ENCODE measurements at regions not wholly inside any gene's neighbourhood (a gene's known extent, or its start where the extent isn't known, plus 50 kb on each side); places are given as distances from the start of the nearest gene placed in this dataset.

- Histone ChIP-seq H3K4me1 (ENCODE audit: control insufficient read depth, insufficient read depth, low read length) (no peaks in the 10 kb centered on the region), H3K27ac (ENCODE audit: low read length) (no peak overlapping the region), H3K4me3 (ENCODE audit: low read length) (no peak overlapping the region), H3K27me3 (ENCODE audit: control insufficient read depth, insufficient read depth) (no peaks in the 10 kb centered on the region), H3K9me3 (ENCODE audit: control insufficient read depth, low read length) (no peaks in the 10 kb centered on the region)
- 79% methylated on average over 2 of the region's 2 CpGs for WGBS
- intact Hi-C loops (cut with DNase I): no loop called here
- ATAC-seq (no peak), DNase-seq (no peak)
Observed at GRCh38 chr2:126515471-126515870, 140.5 kb upstream of the GYPC start.

GRCh38 chr2:126518196-126518595, 137.8 kb upstream of the GYPC start:
- DNase-seq (no peak), ATAC-seq (no peak)
- Histone ChIP-seq H3K27me3 (ENCODE audit: control insufficient read depth, insufficient read depth) (no peaks in the 10 kb centered on the region), H3K27ac (ENCODE audit: low read length) (no peak overlapping the region), H3K4me1 (ENCODE audit: control insufficient read depth, insufficient read depth, low read length) (no peaks in the 10 kb centered on the region), H3K4me3 (ENCODE audit: low read length) (no peak overlapping the region), H3K9me3 (ENCODE audit: control insufficient read depth, low read length) (no peaks in the 10 kb centered on the region)
- WGBS: 57% methylated on average over 2 of the region's 2 CpGs
- intact Hi-C loops (cut with DNase I): no loop called here

GRCh38 chr2:126527836-126528490, 128.0 kb upstream of the GYPC start:
- Histone ChIP-seq H3K4me3 (ENCODE audit: low read length) (no peak overlapping the region), H3K27ac (ENCODE audit: low read length) (no peak overlapping the region), H3K4me1 (ENCODE audit: control insufficient read depth, insufficient read depth, low read length) (no peaks in the 10 kb centered on the region), H3K27me3 (ENCODE audit: control insufficient read depth, insufficient read depth) (no peaks in the 10 kb centered on the region), H3K9me3 (ENCODE audit: control insufficient read depth, low read length) (no peaks in the 10 kb centered on the region)
- 70% methylated on average over 8 of the region's 8 CpGs for WGBS
- intact Hi-C loops (cut with DNase I): loop anchor here in 3 of 4 donors (2.0 to 5.0 kb wide), 2 partner anchors 249 to 254 kb away; no protein-coding TSS in a partner anchor
- DNase-seq: peak; percentile 65 to 84 (median 71)
- ATAC-seq: peak; percentile 69 to 81

- ATAC-seq (no peak), DNase-seq (no peak)
- Histone ChIP-seq H3K4me3 (ENCODE audit: low read length) (no peak overlapping the region), H3K4me1 (ENCODE audit: control insufficient read depth, insufficient read depth, low read length) (peaks cover 4% of the 10 kb centered on the region), H3K27ac (ENCODE audit: low read length) (no peak overlapping the region), H3K27me3 (ENCODE audit: control insufficient read depth, insufficient read depth) (no peaks in the 10 kb centered on the region), H3K9me3 (ENCODE audit: control insufficient read depth, low read length) (no peaks in the 10 kb centered on the region)
- intact Hi-C loops (cut with DNase I): no loop called here
- 89% methylated on average over 3 of the region's 3 CpGs for WGBS
Observed at GRCh38 chr2:126531029-126531428, 124.9 kb upstream of the GYPC start.

GRCh38 chr2:126534478-126534877, 121.5 kb upstream of the GYPC start:
- DNase-seq (no peak), ATAC-seq (peak in 1 of 2 donors; percentile 71)
- no peaks in the 10 kb centered on the region for H3K27me3 ChIP-seq (ENCODE audit: control insufficient read depth, insufficient read depth)
- 55% methylated on average over 6 of the region's 6 CpGs for WGBS
- H3K4me1 ChIP-seq (ENCODE audit: control insufficient read depth, insufficient read depth, low read length): peaks cover 4% of the 10 kb centered on the region
- H3K9me3 ChIP-seq (ENCODE audit: control insufficient read depth, low read length): no peaks in the 10 kb centered on the region
- no peak overlapping the region for H3K4me3 ChIP-seq (ENCODE audit: low read length)
- peak overlapping the region; percentile 45 for H3K27ac ChIP-seq (ENCODE audit: low read length)
- intact Hi-C loops (cut with DNase I): no loop called here

GRCh38 chr2:126535408-126535807, 120.5 kb upstream of the GYPC start:
- Histone ChIP-seq H3K27me3 (ENCODE audit: control insufficient read depth, insufficient read depth) (no peaks in the 10 kb centered on the region), H3K9me3 (ENCODE audit: control insufficient read depth, low read length) (no peaks in the 10 kb centered on the region), H3K4me3 (ENCODE audit: low read length) (no peak overlapping the region), H3K27ac (ENCODE audit: low read length) (no peak overlapping the region), H3K4me1 (ENCODE audit: control insufficient read depth, insufficient read depth, low read length) (peaks cover 4% of the 10 kb centered on the region)
- DNase-seq (no peak), ATAC-seq (no peak)
- intact Hi-C loops (cut with DNase I): no loop called here
- WGBS: 89% methylated on average over 6 of the region's 6 CpGs

GRCh38 chr2:126536605-126537200, 119.3 kb upstream of the GYPC start:
- peaks cover 4% of the 10 kb centered on the region for H3K4me1 ChIP-seq (ENCODE audit: control insufficient read depth, insufficient read depth, low read length)
- intact Hi-C loops (cut with DNase I): no loop called here
- no peaks in the 10 kb centered on the region for H3K9me3 ChIP-seq (ENCODE audit: control insufficient read depth, low read length)
- no peak overlapping the region for H3K4me3 ChIP-seq (ENCODE audit: low read length)
- ATAC-seq (no peak), DNase-seq (no peak)
- H3K27me3 ChIP-seq (ENCODE audit: control insufficient read depth, insufficient read depth): no peaks in the 10 kb centered on the region
- no peak overlapping the region for H3K27ac ChIP-seq (ENCODE audit: low read length)

- no peak for ATAC-seq
- intact Hi-C loops (cut with DNase I): no loop called here
- WGBS: 90% methylated on average over 3 of the region's 3 CpGs
Observed at GRCh38 chr2:126539101-126539500, 116.9 kb upstream of the GYPC start.

GRCh38 chr2:126542247-126542646, 113.7 kb upstream of the GYPC start:
- WGBS: 96% methylated on average over 1 of the region's 1 CpG
- H3K9me3 ChIP-seq (ENCODE audit: control insufficient read depth, low read length): no peaks in the 10 kb centered on the region
- ATAC-seq (no peak), DNase-seq (no peak)
- intact Hi-C loops (cut with DNase I): no loop called here
- no peaks in the 10 kb centered on the region for H3K4me1 ChIP-seq (ENCODE audit: control insufficient read depth, insufficient read depth, low read length)
- no peak overlapping the region for H3K4me3 ChIP-seq (ENCODE audit: low read length)
- no peak overlapping the region for H3K27ac ChIP-seq (ENCODE audit: low read length)
- no peaks in the 10 kb centered on the region for H3K27me3 ChIP-seq (ENCODE audit: control insufficient read depth, insufficient read depth)

More at GRCh38 chr2:126539101-126539500, 116.9 kb upstream of the GYPC start:
- H3K4me3 ChIP-seq (ENCODE audit: low read length): no peak overlapping the region
- H3K4me1 ChIP-seq (ENCODE audit: control insufficient read depth, insufficient read depth, low read length): peaks cover 3% of the 10 kb centered on the region
- H3K9me3 ChIP-seq (ENCODE audit: control insufficient read depth, low read length): no peaks in the 10 kb centered on the region
- no peak overlapping the region for H3K27ac ChIP-seq (ENCODE audit: low read length)
- DNase-seq: no peak
- no peaks in the 10 kb centered on the region for H3K27me3 ChIP-seq (ENCODE audit: control insufficient read depth, insufficient read depth)

GRCh38 chr2:126543081-126543480, 112.9 kb upstream of the GYPC start:
- Histone ChIP-seq H3K27ac (ENCODE audit: low read length) (no peak overlapping the region), H3K9me3 (ENCODE audit: control insufficient read depth, low read length) (no peaks in the 10 kb centered on the region), H3K4me3 (ENCODE audit: low read length) (no peak overlapping the region), H3K27me3 (ENCODE audit: control insufficient read depth, insufficient read depth) (no peaks in the 10 kb centered on the region), H3K4me1 (ENCODE audit: control insufficient read depth, insufficient read depth, low read length) (no peaks in the 10 kb centered on the region)
- 85% methylated on average over 3 of the region's 3 CpGs for WGBS
- intact Hi-C loops (cut with DNase I): no loop called here
- ATAC-seq (no peak), DNase-seq (no peak)

GRCh38 chr2:126558029-126558428, 97.9 kb upstream of the GYPC start:
- intact Hi-C loops (cut with DNase I): no loop called here
- WGBS: 92% methylated on average over 11 of the region's 11 CpGs
- Histone ChIP-seq H3K9me3 (ENCODE audit: control insufficient read depth, low read length) (no peaks in the 10 kb centered on the region), H3K4me1 (ENCODE audit: control insufficient read depth, insufficient read depth, low read length) (no peaks in the 10 kb centered on the region), H3K27ac (ENCODE audit: low read length) (no peak overlapping the region), H3K27me3 (ENCODE audit: control insufficient read depth, insufficient read depth) (no peaks in the 10 kb centered on the region), H3K4me3 (ENCODE audit: low read length) (no peak overlapping the region)
- ATAC-seq (no peak), DNase-seq (no peak)

GRCh38 chr2:126568734-126569133, 87.2 kb upstream of the GYPC start:
- Histone ChIP-seq H3K27ac (ENCODE audit: low read length) (no peak overlapping the region), H3K4me3 (ENCODE audit: low read length) (no peak overlapping the region), H3K9me3 (ENCODE audit: control insufficient read depth, low read length) (no peaks in the 10 kb centered on the region), H3K27me3 (ENCODE audit: control insufficient read depth, insufficient read depth) (no peaks in the 10 kb centered on the region), H3K4me1 (ENCODE audit: control insufficient read depth, insufficient read depth, low read length) (no peaks in the 10 kb centered on the region)
- intact Hi-C loops (cut with DNase I): no loop called here
- no peak for DNase-seq
- ATAC-seq: no peak
